ENCODE measurements at regions not wholly inside any gene's neighbourhood (a gene's known extent, or its start where the extent isn't known, plus 50 kb on each side); places are given as distances from the start of the nearest gene placed in this dataset.

DNA sequence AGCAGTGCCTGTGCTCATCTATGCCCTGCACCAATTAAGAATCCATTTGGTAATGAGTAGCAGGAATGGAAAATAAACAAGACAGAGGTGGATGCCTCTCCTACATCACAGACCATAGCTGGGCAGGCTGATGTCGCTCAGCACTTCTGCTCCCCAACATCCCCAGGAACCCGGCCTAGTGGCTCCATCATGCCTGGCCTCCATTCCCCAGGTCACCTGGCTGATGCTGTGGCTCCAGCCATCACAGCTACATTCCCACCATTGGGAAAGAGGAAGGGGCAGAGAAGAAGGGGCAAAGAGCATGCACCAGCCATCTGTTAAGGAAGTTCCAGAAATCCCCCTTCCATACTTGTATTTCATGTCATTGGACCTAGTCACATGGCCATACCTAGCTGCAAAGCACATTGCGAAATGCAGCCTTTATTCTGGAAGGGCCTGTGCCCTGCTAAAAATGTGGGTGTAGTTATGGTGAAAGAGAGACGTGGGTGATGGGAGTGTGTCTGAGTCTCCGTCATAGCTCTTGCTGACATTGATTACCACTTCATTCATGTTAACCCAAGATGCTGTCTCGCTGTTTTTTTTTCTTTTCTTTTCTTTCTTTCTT is 86.1 kb upstream of the ADAMTS2 start:
- TF ChIP-seq, protein P1, sequence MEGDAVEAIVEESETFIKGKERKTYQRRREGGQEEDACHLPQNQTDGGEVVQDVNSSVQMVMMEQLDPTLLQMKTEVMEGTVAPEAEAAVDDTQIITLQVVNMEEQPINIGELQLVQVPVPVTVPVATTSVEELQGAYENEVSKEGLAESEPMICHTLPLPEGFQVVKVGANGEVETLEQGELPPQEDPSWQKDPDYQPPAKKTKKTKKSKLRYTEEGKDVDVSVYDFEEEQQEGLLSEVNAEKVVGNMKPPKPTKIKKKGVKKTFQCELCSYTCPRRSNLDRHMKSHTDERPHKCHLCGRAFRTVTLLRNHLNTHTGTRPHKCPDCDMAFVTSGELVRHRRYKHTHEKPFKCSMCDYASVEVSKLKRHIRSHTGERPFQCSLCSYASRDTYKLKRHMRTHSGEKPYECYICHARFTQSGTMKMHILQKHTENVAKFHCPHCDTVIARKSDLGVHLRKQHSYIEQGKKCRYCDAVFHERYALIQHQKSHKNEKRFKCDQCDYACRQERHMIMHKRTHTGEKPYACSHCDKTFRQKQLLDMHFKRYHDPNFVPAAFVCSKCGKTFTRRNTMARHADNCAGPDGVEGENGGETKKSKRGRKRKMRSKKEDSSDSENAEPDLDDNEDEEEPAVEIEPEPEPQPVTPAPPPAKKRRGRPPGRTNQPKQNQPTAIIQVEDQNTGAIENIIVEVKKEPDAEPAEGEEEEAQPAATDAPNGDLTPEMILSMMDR (conservative IDR thresholded peaks at IDR 0.05; ENCODE audit: low read length) = no peak
- no peak for TF ChIP-seq EZH2phosphoT487 (IDR thresholded peaks at IDR 0.05; ENCODE audit: borderline replicate concordance, low read depth, low read length)

Measured in OCI-LY7 (cell line).